GM18508 (cell line): ENCODE measurements at regions not wholly inside any gene's neighbourhood (a gene's known extent, or its start where the extent isn't known, plus 50 kb on each side); places are given as distances from the start of the nearest gene placed in this dataset.

Source experiments
- ATAC-seq: cut with Tn5 transposase; IDR thresholded peaks from one replicate; pipeline ENCODE4 v1.9.1; 2021; ENCODE audit warnings: moderate number of reproducible peaks; ENCODE audit not compliant: insufficient read depth, unreplicated experiment

GRCh38 chr18:64278026-64278425, 129.1 kb upstream of the LINC00305 start:
- no peak for ATAC-seq

GRCh38 chr18:64276311-64277090, 127.6 kb upstream of the LINC00305 start:
- ATAC-seq: no peak

- no peak for ATAC-seq
These were observed 126.9 kb upstream of the LINC00305 start for GRCh38 chr18:64275593-64276300.

- ATAC-seq: no peak
These were observed 124.8 kb upstream of the LINC00305 start for GRCh38 chr18:64273724-64274123.

DNA sequence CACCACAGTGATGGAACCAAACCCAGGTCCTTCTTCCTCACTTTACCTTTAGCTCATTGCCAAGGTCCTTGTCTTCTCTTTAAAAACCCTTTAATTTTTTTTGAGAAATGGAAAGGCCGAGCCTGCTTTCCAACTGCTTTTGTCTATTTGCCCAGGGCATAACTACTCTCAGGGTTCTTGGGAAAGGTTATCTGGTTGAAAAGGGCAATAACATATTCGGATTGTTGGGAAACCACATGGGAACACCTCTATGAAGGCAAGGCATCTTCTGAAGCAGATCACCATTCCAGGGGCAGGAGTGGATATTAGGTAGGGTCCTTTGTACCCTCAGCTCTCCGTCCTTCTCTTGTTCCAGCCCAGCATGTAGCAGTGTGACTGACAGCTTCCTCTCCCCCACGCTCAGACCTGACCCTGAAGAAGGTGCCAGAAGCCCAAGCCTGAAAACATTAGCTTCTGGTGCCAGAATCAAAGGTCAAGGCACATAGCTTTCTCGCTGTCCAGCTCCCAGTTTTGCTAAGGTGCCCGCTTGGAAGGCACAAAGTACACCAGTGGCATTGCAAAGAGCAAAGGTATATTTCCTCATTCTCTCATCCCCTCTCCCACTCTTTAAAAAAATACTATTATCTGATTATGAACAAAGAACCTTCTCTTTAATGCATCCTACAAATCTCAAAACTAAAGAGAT, 123.2 kb upstream of the LINC00305 start:
- ATAC-seq: no peak

GRCh38 chr18:64271246-64271645, 122.4 kb upstream of the LINC00305 start:
- ATAC-seq: no peak

DNA sequence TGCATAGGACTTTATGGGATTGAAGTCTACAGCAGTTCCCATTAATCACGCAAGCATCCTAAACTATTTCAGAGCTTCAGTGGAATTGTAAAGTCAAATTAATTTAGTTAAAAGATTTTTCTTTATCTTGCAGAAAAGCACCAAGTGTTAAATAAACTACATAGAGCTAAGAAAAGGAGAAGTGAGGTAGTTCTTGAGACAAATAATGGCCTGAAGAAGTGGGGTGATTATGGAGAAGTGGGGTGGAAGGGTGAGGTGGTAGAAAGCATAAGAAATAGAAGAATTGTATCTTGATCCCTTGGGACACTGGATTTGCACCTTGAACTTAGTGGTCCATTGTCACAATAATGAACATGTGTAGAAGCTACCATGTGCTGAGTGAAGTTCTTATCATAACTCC, 121.7 kb upstream of the LINC00305 start:
- ATAC-seq: no peak

- ATAC-seq: no peak
These were observed 121.2 kb upstream of the LINC00305 start for GRCh38 chr18:64270121-64270520.

GRCh38 chr18:64264171-64264570, 115.3 kb upstream of the LINC00305 start:
- no peak for ATAC-seq

DNA sequence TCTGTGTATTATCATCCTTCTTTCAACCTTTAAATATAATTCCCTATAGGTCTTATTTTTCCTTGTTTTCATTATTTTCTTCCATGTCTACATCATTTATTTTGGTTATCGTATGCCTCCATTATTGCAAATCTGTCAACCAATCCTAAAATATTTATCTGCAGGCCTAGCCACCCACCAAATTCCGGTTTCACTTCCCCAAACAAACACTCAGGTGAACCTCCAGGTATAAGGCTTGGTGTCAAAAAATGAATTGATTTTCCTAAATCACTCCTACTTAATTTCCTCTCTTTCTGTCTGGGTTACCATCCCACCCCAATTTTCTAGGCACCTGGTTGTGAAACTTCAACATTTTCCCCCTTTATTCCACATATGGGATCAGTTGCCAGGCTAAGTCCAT, 111.9 kb upstream of the LINC00305 start:
- ATAC-seq: no peak

GRCh38 chr18:64259871-64260270, 111.0 kb upstream of the LINC00305 start:
- no peak for ATAC-seq

DNA sequence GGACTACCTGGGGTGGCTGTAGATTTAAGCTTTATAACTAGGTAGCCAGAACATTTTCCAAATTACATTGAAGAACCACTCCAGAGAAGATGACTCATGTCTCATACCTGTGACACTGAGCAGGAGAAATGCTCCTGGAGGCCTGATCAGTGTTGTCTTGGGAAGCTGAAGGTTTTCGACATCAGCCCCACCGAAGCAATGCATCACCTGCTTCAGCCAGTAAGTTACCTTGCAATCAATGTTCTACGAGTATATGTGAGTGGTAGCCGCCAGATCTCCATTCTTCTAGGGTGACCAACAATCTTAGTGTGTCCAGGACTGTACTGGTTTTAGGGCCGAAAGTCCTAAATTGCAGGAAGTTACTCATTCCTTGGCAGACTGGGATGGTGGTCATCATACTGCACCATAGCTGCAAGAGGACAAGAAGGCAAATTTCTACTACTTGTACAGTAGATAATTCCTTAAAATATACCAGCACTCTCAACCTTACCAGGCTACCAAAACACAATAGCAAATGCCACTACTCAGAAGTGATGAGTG, 109.3 kb upstream of the LINC00305 start:
- no peak for ATAC-seq

GRCh38 chr18:64254399-64255093, 105.7 kb upstream of the LINC00305 start:
- ATAC-seq: no peak

DNA sequence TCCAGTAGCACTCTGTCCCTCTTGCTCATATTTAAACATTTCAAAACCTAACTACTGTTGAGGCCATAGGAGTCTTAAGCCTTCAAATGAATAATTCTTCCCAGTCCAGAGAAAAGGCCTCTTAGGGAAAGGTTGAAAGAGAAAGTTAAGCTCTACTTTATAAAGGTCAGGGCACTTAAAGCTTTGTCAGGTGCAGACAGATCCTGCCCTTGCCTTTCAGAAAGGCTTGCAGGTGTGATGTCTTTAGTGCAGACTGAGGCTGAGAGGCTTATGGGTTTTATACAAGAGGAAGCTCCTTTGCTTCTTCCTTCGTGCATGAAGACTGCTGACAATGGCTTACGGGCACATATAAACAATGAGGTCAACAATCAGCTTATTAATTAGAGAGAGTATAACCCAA, 105.0 kb upstream of the LINC00305 start:
- ATAC-seq: no peak

DNA sequence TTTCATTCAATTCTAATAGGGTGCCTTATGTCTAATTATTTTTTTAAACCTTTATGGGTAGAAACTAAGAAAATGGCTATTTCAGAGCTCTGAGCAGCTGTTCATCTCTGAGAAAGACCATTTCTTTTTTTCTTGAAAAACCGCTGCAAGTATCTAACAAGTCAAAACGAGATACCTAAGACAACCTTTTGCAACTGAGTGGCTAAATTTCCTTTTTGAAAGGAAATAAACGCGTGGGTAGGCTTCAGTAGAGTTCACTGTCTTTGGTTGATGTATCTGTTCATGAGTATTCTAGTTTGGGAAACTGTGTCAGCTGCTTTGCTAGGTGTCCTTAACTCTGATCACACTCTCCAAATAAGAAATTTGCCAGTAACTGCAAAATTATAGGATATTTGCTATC, 104.3 kb upstream of the LINC00305 start:
- ATAC-seq: no peak

DNA sequence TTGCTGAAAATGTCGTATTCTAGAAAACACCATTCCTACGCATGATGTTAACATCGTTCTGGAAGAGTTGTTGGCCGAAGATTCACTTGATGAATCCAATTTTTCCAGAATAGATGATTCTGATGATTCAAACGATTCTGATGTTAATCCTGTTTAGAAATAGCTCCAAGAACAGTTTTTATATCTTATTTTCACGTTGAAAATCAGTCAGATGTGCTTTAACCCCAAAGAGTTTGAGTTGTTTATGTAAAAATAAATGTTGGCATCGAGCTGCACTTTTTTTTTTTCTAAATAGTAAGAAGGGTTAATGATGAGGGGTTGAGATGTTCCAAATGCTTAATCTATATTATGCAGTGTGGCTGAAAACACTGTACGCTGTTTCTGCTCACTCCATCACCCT, 99.9 kb upstream of the LINC00305 start:
- ATAC-seq: no peak

- no peak for ATAC-seq
These were observed 96.4 kb upstream of the LINC00305 start for GRCh38 chr18:64245126-64245861.

DNA sequence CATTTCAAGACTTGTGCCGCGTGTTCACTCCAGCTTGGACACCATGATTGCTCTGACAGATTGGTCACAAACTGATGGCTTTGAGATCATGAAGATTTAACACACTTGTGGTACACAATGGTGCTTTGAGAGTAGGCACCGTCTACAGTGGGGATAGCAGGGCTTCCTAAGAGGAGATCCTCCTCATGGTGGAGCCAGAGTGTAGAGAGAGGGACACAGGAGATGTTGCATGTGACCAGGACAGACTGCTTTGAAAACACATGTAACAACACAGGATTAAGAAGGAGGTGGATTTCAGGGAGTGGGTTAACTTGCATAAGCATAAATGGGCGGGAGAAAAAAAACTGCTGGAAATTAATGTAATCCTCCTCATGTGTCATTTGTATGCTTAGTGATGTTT, 95.7 kb upstream of the LINC00305 start:
- no peak for ATAC-seq

- ATAC-seq: no peak
These were observed 91.4 kb upstream of the LINC00305 start for GRCh38 chr18:64240316-64240715.

DNA sequence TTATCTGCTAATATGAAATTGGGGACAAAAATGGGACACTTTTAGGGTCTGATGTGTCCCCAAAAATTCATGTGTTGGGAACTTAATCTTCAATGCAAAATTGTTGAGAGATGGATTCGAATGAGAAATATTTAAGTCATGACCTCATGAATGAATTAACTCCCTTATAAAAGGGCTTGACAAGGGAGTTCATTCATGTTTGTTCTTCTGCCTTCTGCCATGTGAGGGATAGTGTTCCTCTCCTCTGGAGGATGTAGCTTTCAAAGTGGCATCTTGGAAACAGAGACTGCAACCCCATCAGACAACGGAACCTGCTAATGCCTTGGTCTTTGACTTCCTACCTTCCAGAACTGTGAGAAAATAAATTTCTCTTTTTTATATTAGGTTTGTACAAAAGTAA, 89.2 kb upstream of the LINC00305 start:
- no peak for ATAC-seq
